H1 (cell line): ENCODE measurements at regions not wholly inside any gene's neighbourhood (a gene's known extent, or its start where the extent isn't known, plus 50 kb on each side); places are given as distances from the start of the nearest gene placed in this dataset.

Experiments
- CTCF ChIA-PET: fragments of 300-600 bp; sonication (Branson Sonifier 250); formaldehyde crosslinking; loops from one replicate; lab custom pipeline; 2021; ENCODE audit not compliant: partially characterized antibody; lab: Charles Lee
- POLR2A ChIA-PET: fragments of 300-600 bp; sonication (Branson Sonifier 250); formaldehyde crosslinking; loops from one replicate; lab custom pipeline; 2021; ENCODE audit warnings: inconsistent platforms; ENCODE audit not compliant: partially characterized antibody; lab: Charles Lee
- DNase-seq, 2 experiments: peaks; one replicate each; pipeline versions ENCODE4 v3.0.0 to v3.0.0-alpha.2; 2010 to 2022; ENCODE audit warnings: low spot score in 2 of 2, low read depth in 1 of 2, mixed read lengths in 1 of 2
- FAIRE-seq: peaks from 2 replicates; lab custom pipeline; 2011; peaks lifted over from hg19 to GRCh38; lab: Jason Lieb, UNC
- H2AFZ ChIP-seq: 2 replicates; pipeline ENCODE4 v1.8.1; 2012; ENCODE audit warnings: low read length, inconsistent platforms
- H2AK5ac ChIP-seq: 2 replicates; pipeline ENCODE4 v1.6.1; 2013; ENCODE audit warnings: low read depth, low read length
- H2BK120ac ChIP-seq: replicated peaks from 2 replicates; pipeline ENCODE3; 2013; ENCODE audit warnings: low read depth, low read length, inconsistent platforms
- H2BK12ac ChIP-seq: 2 replicates; pipeline ENCODE4 v1.6.1; 2013; ENCODE audit warnings: low read depth, low read length
- H2BK15ac ChIP-seq: 2 replicates; pipeline ENCODE4 v1.6.1; 2013; ENCODE audit warnings: low read length
- H2BK20ac ChIP-seq: 2 replicates; pipeline ENCODE4 v1.6.1; 2013; ENCODE audit warnings: low read length
- H2BK5ac ChIP-seq: 2 replicates; pipeline ENCODE4 v1.6.1; 2013; ENCODE audit warnings: low read depth, low read length
- H3K14ac ChIP-seq: 2 replicates; pipeline ENCODE4 v1.6.1; 2013; ENCODE audit warnings: inconsistent platforms; ENCODE audit not compliant: insufficient read length
- H3K18ac ChIP-seq: 2 replicates; pipeline ENCODE4 v1.6.1; 2013; ENCODE audit warnings: low read length; ENCODE audit errors: extremely low read depth
- H3K23ac ChIP-seq: 2 replicates; pipeline ENCODE4 v1.6.1; 2013; ENCODE audit warnings: inconsistent platforms; ENCODE audit not compliant: insufficient read length
- H3K23me2 ChIP-seq: 2 replicates; pipeline ENCODE4 v1.6.1; 2013; ENCODE audit warnings: low read depth, low read length
- H3K27ac ChIP-seq: 2 replicates; pipeline ENCODE4 v1.6.1; 2011; ENCODE audit warnings: low read depth, low read length, inconsistent platforms
- H3K27me3 ChIP-seq, 4 experiments: replicated peaks in 1 of 4; 1 replicate in 1 of 4; 2 replicates in 3 of 4; pipeline versions ENCODE4 v1.6.1 to v1.8.1; 2011 to 2013; ENCODE audit warnings: low read length in 3 of 4, mild to moderate bottlenecking in 3 of 4, inconsistent platforms in 2 of 4, mixed read lengths in 2 of 4, moderate library complexity in 1 of 4; ENCODE audit not compliant: control insufficient read depth in 3 of 4, insufficient read depth in 3 of 4; ENCODE audit errors: extremely low read depth in 1 of 4
- H3K36me3 ChIP-seq, 4 experiments: 2 replicates each; pipeline versions ENCODE4 v1.6.1 to v1.8.1; 2011 to 2013; ENCODE audit warnings: mild to moderate bottlenecking in 4 of 4, low read length in 3 of 4, moderate library complexity in 2 of 4, control low read depth in 1 of 4, inconsistent platforms in 1 of 4; ENCODE audit not compliant: insufficient read depth in 4 of 4, control insufficient read depth in 2 of 4
- H3K4ac ChIP-seq: replicated peaks from 2 replicates; pipeline ENCODE3; 2013; ENCODE audit warnings: low read length, low read depth, mixed read lengths, inconsistent platforms; ENCODE audit not compliant: insufficient read length
- H3K4me1 ChIP-seq, 4 experiments: replicated peaks in 1 of 4; 1 replicate in 1 of 4; 2 replicates in 3 of 4; pipeline versions ENCODE4 v1.6.1 to v1.8.1; 2011 to 2013; ENCODE audit warnings: low read length in 3 of 4, inconsistent platforms in 2 of 4, mixed read lengths in 1 of 4; ENCODE audit not compliant: insufficient read depth in 4 of 4, control insufficient read depth in 3 of 4
- H3K4me2 ChIP-seq, 2 experiments: 2 replicates each; pipeline versions ENCODE4 v1.6.1 to v1.8.1; 2011 to 2013; ENCODE audit warnings: low read depth in 2 of 2, low read length in 2 of 2, control low read depth in 1 of 2, inconsistent platforms in 1 of 2, mild to moderate bottlenecking in 1 of 2; ENCODE audit not compliant: insufficient read depth in 1 of 2
- H3K4me3 ChIP-seq, 4 experiments: fragments of 200-600, 300-600 bp in 1 of 4; sonication (generic), shearing (Covaris generic), sonication (Bioruptor Twin) in 1 of 4; 2 replicates each; pipeline versions ENCODE4 v1.5.1 to v1.8.1; 2011 to 2016; ENCODE audit warnings: low read length in 4 of 4, low read depth in 3 of 4, control low read depth in 2 of 4, inconsistent platforms in 2 of 4, mild to moderate bottlenecking in 2 of 4, mixed read lengths in 1 of 4, moderate library complexity in 1 of 4; ENCODE audit not compliant: insufficient read depth in 2 of 4; ENCODE audit errors: extremely low read depth in 1 of 4
- H3K56ac ChIP-seq: replicated peaks from 2 replicates; pipeline ENCODE3; 2013; ENCODE audit warnings: low read depth, mild to moderate bottlenecking, mixed read lengths, low read length, inconsistent platforms; ENCODE audit not compliant: insufficient read length
- H3K79me1 ChIP-seq: 2 replicates; pipeline ENCODE4 v1.6.1; 2013; ENCODE audit warnings: low read depth, low read length, control low read depth
- H3K79me2 ChIP-seq, 2 experiments: 2 replicates each; pipeline versions ENCODE4 v1.6.1 to v1.8.1; 2012 to 2013; ENCODE audit warnings: low read length in 2 of 2, mild to moderate bottlenecking in 2 of 2, inconsistent platforms in 1 of 2; ENCODE audit not compliant: insufficient read depth in 2 of 2, control insufficient read depth in 1 of 2
- H3K9ac ChIP-seq, 4 experiments: replicated peaks in 1 of 4; 1 replicate in 1 of 4; 2 replicates in 3 of 4; pipeline versions ENCODE4 v1.6.1 to v1.8.1; 2011 to 2013; ENCODE audit warnings: low read depth in 3 of 4, low read length in 3 of 4, control low read depth in 2 of 4, mild to moderate bottlenecking in 2 of 4, moderate library complexity in 2 of 4, inconsistent platforms in 1 of 4; ENCODE audit errors: extremely low read depth in 1 of 4
- H3K9me3 ChIP-seq, 2 experiments: 2 replicates each; pipeline versions ENCODE4 v1.6.1 to v1.8.1; 2012 to 2013; ENCODE audit warnings: mild to moderate bottlenecking in 2 of 2, moderate library complexity in 2 of 2, control low read depth in 1 of 2, inconsistent platforms in 1 of 2, low read depth in 1 of 2, low read length in 1 of 2, mixed read lengths in 1 of 2; ENCODE audit not compliant: insufficient read depth in 2 of 2
- H4K20me1 ChIP-seq, 2 experiments: replicated peaks in 1 of 2; 2 replicates each; pipeline versions ENCODE3 to v1.8.1; 2011 to 2013; ENCODE audit warnings: inconsistent platforms in 2 of 2, low read length in 2 of 2, mild to moderate bottlenecking in 1 of 2; ENCODE audit not compliant: insufficient read depth in 2 of 2, control insufficient read depth in 1 of 2
- H4K5ac ChIP-seq: 2 replicates; pipeline ENCODE4 v1.6.1; 2013; ENCODE audit warnings: low read length, low read depth, mixed read lengths, inconsistent platforms; ENCODE audit not compliant: insufficient read length
- H4K8ac ChIP-seq: 2 replicates; pipeline ENCODE4 v1.8.0; 2013; ENCODE audit warnings: mild to moderate bottlenecking, moderate library complexity, low read length, inconsistent platforms; ENCODE audit not compliant: insufficient read depth; ENCODE audit errors: extremely low read depth
- H4K91ac ChIP-seq: replicated peaks from 2 replicates; pipeline ENCODE3; 2013; ENCODE audit warnings: low read length, mixed read lengths, inconsistent platforms; ENCODE audit not compliant: insufficient read length
- BACH1 ChIP-seq: IDR thresholded peaks from 2 replicates; pipeline ENCODE4 v1.6.1; 2012; ENCODE audit warnings: low read length, improper control_type of control experiment
- BCL11A ChIP-seq, 2 experiments: IDR thresholded peaks; one replicate each; pipeline ENCODE4 v1.6.1; 2011; ENCODE audit warnings: low read depth in 2 of 2, low read length in 2 of 2, mild to moderate bottlenecking in 2 of 2
- CBX8 ChIP-seq: fragments of 300-800, 300-1000 bp; sonication (generic); IDR thresholded peaks from 2 replicates; pipeline ENCODE4 v1.7.1; 2016; ENCODE audit warnings: low read depth, low read length, borderline replicate concordance
- CHD2 ChIP-seq: IDR thresholded peaks from 2 replicates; pipeline ENCODE4 v1.6.1; 2012; ENCODE audit warnings: low read length, improper control_type of control experiment
- EGR1 ChIP-seq: IDR thresholded peaks from 2 replicates; pipeline ENCODE4 v1.6.1; 2011; ENCODE audit warnings: low read depth, low read length, borderline replicate concordance
- FOSL1 ChIP-seq: IDR thresholded peaks from 2 replicates; pipeline ENCODE4 v1.6.1; 2011; ENCODE audit warnings: mild to moderate bottlenecking, low read depth, low read length, moderate library complexity; ENCODE audit not compliant: insufficient read depth
- GTF2F1 ChIP-seq: IDR thresholded peaks from 2 replicates; pipeline ENCODE4 v1.6.1; 2012; ENCODE audit warnings: low read depth, low read length, improper control_type of control experiment, borderline replicate concordance
- HDAC6 ChIP-seq: IDR thresholded peaks from one replicate; pipeline ENCODE4 v1.7.1; 2012; ENCODE audit warnings: low read depth, mild to moderate bottlenecking, inconsistent platforms, low read length, moderate library complexity
- KDM1A ChIP-seq: fragments of 200-600, 300-600 bp; sonication (generic); IDR thresholded peaks from 2 replicates; pipeline ENCODE4 v1.7.1; 2016; ENCODE audit warnings: mild to moderate bottlenecking, low read length, borderline replicate concordance
- MAFK ChIP-seq: IDR thresholded peaks from 2 replicates; pipeline ENCODE4 v1.6.1; 2012; ENCODE audit warnings: low read depth, mild to moderate bottlenecking, improper control_type of control experiment, low read length
- NANOG ChIP-seq: IDR thresholded peaks from 2 replicates; pipeline ENCODE4 v1.6.1; 2011; ENCODE audit warnings: low read length, low read depth, mild to moderate bottlenecking, inconsistent platforms; ENCODE audit not compliant: insufficient read depth, poor library complexity, severe bottlenecking
- RFX5 ChIP-seq: IDR thresholded peaks from 2 replicates; pipeline ENCODE4 v1.6.1; 2011; ENCODE audit warnings: low read depth, low read length, improper control_type of control experiment, borderline replicate concordance
- SRF ChIP-seq: IDR thresholded peaks from 2 replicates; pipeline ENCODE4 v1.6.1; 2011; ENCODE audit warnings: mild to moderate bottlenecking, low read depth, low read length, moderate library complexity
- SUZ12 ChIP-seq: fragments of 200-600 bp; sonication (generic); IDR thresholded peaks from 2 replicates; pipeline ENCODE4 v1.6.1; 2012; ENCODE audit warnings: mild to moderate bottlenecking, inconsistent platforms, low read length, moderate library complexity, mixed read lengths
- TBP ChIP-seq: IDR thresholded peaks from 2 replicates; pipeline ENCODE4 v1.6.1; 2011; ENCODE audit warnings: low read depth, low read length, improper control_type of control experiment
- TEAD4 ChIP-seq: IDR thresholded peaks from 2 replicates; pipeline ENCODE4 v1.6.1; 2012; ENCODE audit warnings: low read depth, low read length, inconsistent platforms, mixed read lengths
- ZNF274 ChIP-seq: IDR thresholded peaks from 2 replicates; pipeline ENCODE4 v1.7.0; 2012; ENCODE audit warnings: low read length, borderline replicate concordance; ENCODE audit errors: extremely low read depth
- WGBS, 2 experiments: shearing (Covaris generic) in 1 of 2; methylation state at CpG; one replicate each; pipeline versions ENCODE4 v1.1.6 to v1.1.7; 2013 to 2015; ENCODE audit warnings: low lambda C conversion rate in 2 of 2, mixed read lengths in 2 of 2, inconsistent platforms in 1 of 2, low coverage in 1 of 2, missing lambda C conversion rate in 1 of 2; ENCODE audit not compliant: insufficient replicate concordance in 2 of 2, insufficient coverage in 1 of 2, insufficient read length in 1 of 2; ENCODE audit errors: extremely low coverage in 1 of 2, missing lambda C conversion rate in 1 of 2; 5-methylcytosine and 5-hydroxymethylcytosine counted together

DNA sequence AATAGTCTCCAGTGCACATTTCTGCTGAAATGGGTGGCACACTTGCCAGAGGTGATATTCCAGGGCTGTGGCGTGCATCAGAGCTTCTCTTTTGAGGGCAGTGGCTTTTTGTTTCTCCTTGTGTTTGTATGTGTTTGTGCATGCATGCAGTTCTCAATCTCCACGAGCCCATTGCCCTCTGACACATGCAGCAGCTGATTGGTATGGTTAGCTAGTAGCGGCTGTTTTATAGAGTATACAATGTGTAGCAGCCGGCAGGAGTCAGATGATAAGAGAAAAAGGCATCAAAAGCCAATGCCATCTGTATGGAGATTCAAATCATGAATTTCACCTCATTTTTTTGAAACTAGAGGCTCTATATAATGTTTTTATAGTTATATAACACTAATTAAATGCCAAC is 616.9 kb upstream of the STXBP6 start:
- H3K4ac ChIP-seq: no peak overlapping the region
- DNase-seq (no peak), FAIRE-seq (no peak)
- no peak overlapping the region for H4K91ac ChIP-seq
- no peak overlapping the region for H2AFZ ChIP-seq
- H3K18ac ChIP-seq: no peak overlapping the region
- POLR2A ChIA-PET: no interaction called here
- no peak overlapping the region for H2BK5ac ChIP-seq
- H3K14ac ChIP-seq: no peak overlapping the region
- no peak overlapping the region for H4K8ac ChIP-seq
- no peaks in the 10 kb centered on the region for H3K9me3 ChIP-seq
- no peaks in the 10 kb centered on the region for H3K36me3 ChIP-seq
- H2BK20ac ChIP-seq: no peak overlapping the region
- H3K23me2 ChIP-seq: no peaks in the 10 kb centered on the region
- H3K4me3 ChIP-seq: no peak overlapping the region
- no peak overlapping the region for H4K5ac ChIP-seq
- H4K20me1 ChIP-seq: no peaks in the 10 kb centered on the region
- CTCF ChIA-PET: no interaction called here
- H3K56ac ChIP-seq: no peak overlapping the region
- no peak overlapping the region for H2BK12ac ChIP-seq
- no peaks in the 10 kb centered on the region for H3K4me1 ChIP-seq
- H3K27ac ChIP-seq: no peak overlapping the region
- H2BK15ac ChIP-seq: no peak overlapping the region
- no peaks in the 10 kb centered on the region for H3K79me1 ChIP-seq
- H2BK120ac ChIP-seq: no peak overlapping the region
- no peak overlapping the region for H3K9ac ChIP-seq
- H3K4me2 ChIP-seq: no peak overlapping the region
- no peak overlapping the region for H2AK5ac ChIP-seq
- H3K23ac ChIP-seq: no peak overlapping the region
- no peaks in the 10 kb centered on the region for H3K79me2 ChIP-seq
- no peaks in the 10 kb centered on the region for H3K27me3 ChIP-seq
- 89% methylated on average over 3 of the region's 4 CpGs; no CpG with 5 or more reads in 1 of the 2 experiments for WGBS, 2 experiments
- TF ChIP-seq CHD2 (no peak), MAFK (no peak), NANOG (no peak), ZNF274 (no peak), SRF (no peak), FOSL1 (no peak), GTF2F1 (no peak), BACH1 (no peak), EGR1 (no peak), TEAD4 (no peak), TBP (no peak), CBX8 (no peak), SUZ12 (no peak), KDM1A (no peak), HDAC6 (no peak), BCL11A (IDR thresholded peaks at IDR 0.05; ENCODE audit: low read depth in 2 of 2, low read length in 2 of 2) (no peak), RFX5 (no peak)
